ENCODE measurements at regions not wholly inside any gene's neighbourhood (a gene's known extent, or its start where the extent isn't known, plus 50 kb on each side); places are given as distances from the start of the nearest gene placed in this dataset.

DNA sequence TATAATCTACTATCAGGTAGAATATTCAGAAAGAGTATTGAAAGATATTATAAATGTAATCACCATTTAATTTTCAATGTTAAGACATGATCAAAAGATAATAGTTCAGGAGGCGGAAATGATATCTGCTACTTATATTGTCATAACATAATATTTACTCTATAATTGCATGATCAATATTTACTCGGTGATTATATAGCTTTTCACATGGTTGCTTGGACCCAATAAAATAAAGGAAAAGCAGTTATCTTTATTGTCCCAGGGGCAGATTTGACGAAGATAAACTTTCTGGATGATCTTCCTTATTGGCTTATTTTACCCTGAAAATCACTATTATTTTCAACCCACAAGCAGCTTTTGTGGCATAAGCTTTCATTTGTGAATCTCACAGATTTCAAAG lies 350.4 kb downstream of the HACE1 start:
- ChIA-PET CTCF (interaction anchor here (1.5 kb wide), 1 partner anchor 16 kb away, joined by 3 read pairs; no protein-coding TSS in a partner anchor), POLR2A (no interaction called here)
- no peak overlapping the region for H3K4me2 ChIP-seq (ENCODE audit: insufficient read depth, low read length)
- H3K27ac ChIP-seq (ENCODE audit: insufficient read depth, low read depth, low read length) = no peak overlapping the region
- no peaks in the 10 kb centered on the region for H3K9me3 ChIP-seq (replicated peaks; ENCODE audit: control insufficient read depth, insufficient read depth, low read length)
- TF ChIP-seq GATA2 (IDR thresholded peaks at IDR 0.05; ENCODE audit: insufficient read depth, insufficient read length, low read depth, low read length) = no peak
- TF ChIP-seq FOS (IDR thresholded peaks at IDR 0.05; ENCODE audit: borderline replicate concordance, insufficient read depth, low read length) = no peak
- no peak for TF ChIP-seq MYC (IDR thresholded peaks at IDR 0.05; ENCODE audit: low read depth, low read length)
- TF ChIP-seq, protein P1, sequence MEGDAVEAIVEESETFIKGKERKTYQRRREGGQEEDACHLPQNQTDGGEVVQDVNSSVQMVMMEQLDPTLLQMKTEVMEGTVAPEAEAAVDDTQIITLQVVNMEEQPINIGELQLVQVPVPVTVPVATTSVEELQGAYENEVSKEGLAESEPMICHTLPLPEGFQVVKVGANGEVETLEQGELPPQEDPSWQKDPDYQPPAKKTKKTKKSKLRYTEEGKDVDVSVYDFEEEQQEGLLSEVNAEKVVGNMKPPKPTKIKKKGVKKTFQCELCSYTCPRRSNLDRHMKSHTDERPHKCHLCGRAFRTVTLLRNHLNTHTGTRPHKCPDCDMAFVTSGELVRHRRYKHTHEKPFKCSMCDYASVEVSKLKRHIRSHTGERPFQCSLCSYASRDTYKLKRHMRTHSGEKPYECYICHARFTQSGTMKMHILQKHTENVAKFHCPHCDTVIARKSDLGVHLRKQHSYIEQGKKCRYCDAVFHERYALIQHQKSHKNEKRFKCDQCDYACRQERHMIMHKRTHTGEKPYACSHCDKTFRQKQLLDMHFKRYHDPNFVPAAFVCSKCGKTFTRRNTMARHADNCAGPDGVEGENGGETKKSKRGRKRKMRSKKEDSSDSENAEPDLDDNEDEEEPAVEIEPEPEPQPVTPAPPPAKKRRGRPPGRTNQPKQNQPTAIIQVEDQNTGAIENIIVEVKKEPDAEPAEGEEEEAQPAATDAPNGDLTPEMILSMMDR (IDR thresholded peaks at IDR 0.05; ENCODE audit: extremely low read depth in 1 of 2, insufficient read depth in 1 of 2, low read depth in 1 of 2, low read length in 2 of 2) = no peak
- TF ChIP-seq POLR2A (IDR thresholded peaks at IDR 0.05; ENCODE audit: low read depth, low read length) = no peak
- TF ChIP-seq, protein P2, sequence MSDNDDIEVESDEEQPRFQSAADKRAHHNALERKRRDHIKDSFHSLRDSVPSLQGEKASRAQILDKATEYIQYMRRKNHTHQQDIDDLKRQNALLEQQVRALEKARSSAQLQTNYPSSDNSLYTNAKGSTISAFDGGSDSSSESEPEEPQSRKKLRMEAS (IDR thresholded peaks at IDR 0.05; ENCODE audit: insufficient read depth, insufficient read length) = no peak
- no peak for TF ChIP-seq POLR2AphosphoS5 (IDR thresholded peaks at IDR 0.05; ENCODE audit: insufficient read depth, low read depth, low read length)
- no peak for TF ChIP-seq EZH2 (IDR thresholded peaks at IDR 0.05; ENCODE audit: borderline replicate concordance, low read depth, low read length, severe bottlenecking)
- no peak for TF ChIP-seq JUN (IDR thresholded peaks at IDR 0.05; ENCODE audit: borderline replicate concordance, insufficient read depth, insufficient read length, low read depth)
- no peaks in the 10 kb centered on the region for H3K4me1 ChIP-seq (ENCODE audit: control insufficient read depth, extremely low read depth, insufficient read depth, low read length)
- no peak overlapping the region for H3K4me3 ChIP-seq (replicated peaks in 1 of 3; ENCODE audit: insufficient read depth in 1 of 3, low read depth in 1 of 3, low read length in 3 of 3)
- H3K79me2 ChIP-seq (ENCODE audit: control insufficient read depth, insufficient read depth, low read length) = no peaks in the 10 kb centered on the region
- DNase-seq (ENCODE audit: low read depth, low spot score) (no peak), FAIRE-seq (no peak)
- H3K27me3 ChIP-seq (ENCODE audit: control insufficient read depth in 2 of 2, insufficient read depth in 2 of 2, low read length in 2 of 2) = peaks cover 2 to 3% of the 10 kb centered on the region in 2 experiments
- dilution Hi-C loops (cut with MboI; ENCODE audit: extremely low pct_ligation_motif_present, low sequenced_read_pairs) = no loop called here
- no peaks in the 10 kb centered on the region for H4K20me1 ChIP-seq (replicated peaks; ENCODE audit: control insufficient read depth, extremely low read depth, insufficient read depth, low read length)
- intact Hi-C loops (cut with micrococcal nuclease) = no loop called here
- no peaks in the 10 kb centered on the region for H3K9me1 ChIP-seq (replicated peaks; ENCODE audit: control insufficient read depth, extremely low read depth, insufficient read depth, low read length)
- no peaks in the 10 kb centered on the region for H3K36me3 ChIP-seq (ENCODE audit: control insufficient read depth in 2 of 2, extremely low read depth in 1 of 2, insufficient read depth in 2 of 2, low read length in 2 of 2)
- no peak overlapping the region for H2AFZ ChIP-seq (ENCODE audit: low read depth, low read length)
- no peak overlapping the region for H3K9ac ChIP-seq (replicated peaks; ENCODE audit: extremely low read depth, insufficient read depth, low read length)
- no TSS peak for BruUV-seq (replicated peaks)

Data from endothelial cell of umbilical vein (primary cell).